Sigmoid colon (tissue), 6 donors: ENCODE measurements at regions not wholly inside any gene's neighbourhood (a gene's known extent, or its start where the extent isn't known, plus 50 kb on each side); places are given as distances from the start of the nearest gene placed in this dataset.
A peak's percentile ranks its signal among the peaks of the same experiment; 100 is the strongest.
"Not testable (repeated sequence)": the region's sequence is repeated elsewhere in the genome, so short reads cannot be mapped to it uniquely, and the experiment has no call there.

Experiments used
- DNase-seq: peaks from one replicate; pipeline ENCODE4 v3.0.0-alpha.2; 2019
- H3K27ac ChIP-seq, 4 donors: fragments of 200-600 bp; sonication (generic); one replicate each; pipeline ENCODE4 v1.5.1; 2016 to 2019; ENCODE audit warnings: mild to moderate bottlenecking in 1 of 4
- H3K27me3 ChIP-seq, 3 donors: fragments of 200-600 bp; sonication (generic); one replicate each; pipeline ENCODE4 v1.5.1; 2019; ENCODE audit warnings: mild to moderate bottlenecking in 1 of 3
- H3K36me3 ChIP-seq, 4 donors: fragments of 200-600 bp; sonication (generic); one replicate each; pipeline ENCODE4 v1.5.1; 2016 to 2019
- H3K4me1 ChIP-seq, 4 donors: fragments of 200-600 bp; sonication (generic); one replicate each; pipeline ENCODE4 v1.5.1; 2017 to 2019
- H3K4me3 ChIP-seq, 4 donors: fragments of 200-600 bp; sonication (generic); one replicate each; pipeline ENCODE4 v1.5.1; 2017 to 2019; ENCODE audit warnings: mild to moderate bottlenecking in 2 of 4, moderate library complexity in 1 of 4
- H3K9me3 ChIP-seq, 4 donors: fragments of 200-600 bp in 3 of 4; sonication (generic) in 3 of 4; one replicate each; pipeline versions ENCODE4 v1.5.1 to v1.6.1; 2013 to 2019
- CTCF ChIP-seq, 4 experiments: fragments of 450-650 bp in 3 of 4; fragments of 200-600 bp in 1 of 4; IDR thresholded peaks; one replicate each; pipeline ENCODE4 v1.5.1; 2016 to 2019; ENCODE audit warnings: antibody characterized with exemption in 4 of 4, mild to moderate bottlenecking in 3 of 4, moderate library complexity in 2 of 4
- EP300 ChIP-seq, 4 donors: sonication (generic); formaldehyde crosslinking; IDR thresholded peaks; one replicate each; pipeline ENCODE4 v1.6.1; 2017; ENCODE audit warnings: antibody characterized with exemption in 4 of 4
- POLR2A ChIP-seq, 2 donors: fragments of 450-650 bp; IDR thresholded peaks; one replicate each; pipeline ENCODE4 v1.6.1; 2016; ENCODE audit warnings: antibody characterized with exemption in 2 of 2, mild to moderate bottlenecking in 2 of 2, moderate library complexity in 2 of 2
- POLR2AphosphoS5 ChIP-seq, 4 donors: sonication (generic); formaldehyde crosslinking; IDR thresholded peaks; one replicate each; pipeline ENCODE4 v1.6.1; 2017; ENCODE audit warnings: antibody characterized with exemption in 4 of 4
- WGBS, 2 donors: extraction: QIAGEN DNeasy Blood & Tissue Kit; methylation state at CpG; one replicate each; pipeline ENCODE4 v1.1.7; 2013; 5-methylcytosine and 5-hydroxymethylcytosine counted together
- intact Hi-C: fragments of 100-400 bp; cut with DNase I; formaldehyde crosslinking; loops from one replicate; pipeline ENCODE4 v1.15.1; 2023
- donor health status: healthy with polysubstance abuse.
- donor health status: healthy.

GRCh38 chr10:29731760-29732159 lies 97.0 kb upstream of the SVIL start:
- peak overlapping the region; percentile 94 to 100 (median 98) for H3K27ac ChIP-seq
- TF ChIP-seq POLR2AphosphoS5 (IDR thresholded peaks at IDR 0.05) (peak; percentile 33 to 64 (median 44)), POLR2A (IDR thresholded peaks at IDR 0.05) (peak in 1 of 2 donors; percentile 42), EP300 (IDR thresholded peaks at IDR 0.05) (no peak)
- intact Hi-C loops = loop anchor here (2.0 to 10.0 kb wide), 3 partner anchors 99 to 273 kb away; partner anchors contain the start of gene SVIL
- no peaks in the 10 kb centered on the region for H3K27me3 ChIP-seq
- peaks cover 0 to 48% (median 44%) of the 10 kb centered on the region in 4 donors for H3K4me1 ChIP-seq
- peak overlapping the region; percentile 7 to 97 (median 80) for H3K4me3 ChIP-seq
- peaks cover 0 to 25% (median 7%) of the 10 kb centered on the region in 4 donors for H3K36me3 ChIP-seq
- no peaks in the 10 kb centered on the region for H3K9me3 ChIP-seq
- peak; percentile 78 for DNase-seq
- 35 to 74% methylated on average over 12 of the region's 12 CpGs for WGBS, 2 donors

GRCh38 chr10:29730969-29731368 lies 96.2 kb upstream of the SVIL start:
- TF ChIP-seq CTCF (IDR thresholded peaks at IDR 0.05) (no peak), POLR2AphosphoS5 (IDR thresholded peaks at IDR 0.05) (peak; percentile 68 to 86 (median 79)), EP300 (IDR thresholded peaks at IDR 0.05) (peak; percentile 50 to 94 (median 91))
- DNase-seq = peak; percentile 82
- H3K27ac ChIP-seq = peak overlapping the region; percentile 94 to 100 (median 98)

GRCh38 chr10:29730458-29730857 lies 95.7 kb upstream of the SVIL start:
- Histone ChIP-seq H3K4me3 (peak overlapping the region in 2 of 4 donors; percentile 84 to 97), H3K36me3 (peaks cover 0 to 38% (median 7%) of the 10 kb centered on the region in 4 donors), H3K9me3 (no peaks in the 10 kb centered on the region), H3K27ac (peak overlapping the region; percentile 94 to 100 (median 98)), H3K27me3 (no peaks in the 10 kb centered on the region), H3K4me1 (peaks cover 0 to 61% (median 57%) of the 10 kb centered on the region in 4 donors)
- TF ChIP-seq EP300 (IDR thresholded peaks at IDR 0.05) (no peak), POLR2AphosphoS5 (IDR thresholded peaks at IDR 0.05) (no peak), POLR2A (IDR thresholded peaks at IDR 0.05) (no peak), CTCF (IDR thresholded peaks at IDR 0.05) (no peak)
- intact Hi-C loops = loop anchor here (2.0 to 10.0 kb wide), 3 partner anchors 98 to 274 kb away; partner anchors contain the start of gene SVIL
- 48 to 62% methylated on average over 5 of the region's 5 CpGs for WGBS, 2 donors
- no peak for DNase-seq

More at GRCh38 chr10:29730969-29731368, 96.2 kb upstream of the SVIL start:
- 48 to 80% methylated on average over 6 of the region's 6 CpGs for WGBS, 2 donors
- Histone ChIP-seq H3K27me3 (no peaks in the 10 kb centered on the region), H3K4me1 (peaks cover 0 to 56% (median 52%) of the 10 kb centered on the region in 4 donors), H3K4me3 (peak overlapping the region in 3 of 4 donors; percentile 7 to 97 (median 84)), H3K9me3 (no peaks in the 10 kb centered on the region), H3K36me3 (peaks cover 0 to 33% (median 7%) of the 10 kb centered on the region in 4 donors)
- intact Hi-C loops = loop anchor here (2.0 to 10.0 kb wide), 3 partner anchors 99 to 274 kb away; partner anchors contain the start of gene SVIL

- Histone ChIP-seq H3K4me3 (peak overlapping the region in 3 of 4 donors; percentile 1 to 34 (median 26)), H3K27ac (peak overlapping the region; percentile 94 to 100 (median 98)), H3K27me3 (no peaks in the 10 kb centered on the region), H3K4me1 (peaks cover 0 to 73% (median 71%) of the 10 kb centered on the region in 4 donors), H3K9me3 (no peaks in the 10 kb centered on the region), H3K36me3 (peaks cover 0 to 47% (median 4%) of the 10 kb centered on the region in 4 donors)
- no peak for DNase-seq
- WGBS, 2 donors = 54 to 66% methylated on average over 6 of the region's 6 CpGs
- peak in 1 of 4 donors; percentile 33 for TF ChIP-seq POLR2AphosphoS5 (IDR thresholded peaks at IDR 0.05)
- no peak for TF ChIP-seq EP300 (IDR thresholded peaks at IDR 0.05)
- intact Hi-C loops = no loop called here
Observed at GRCh38 chr10:29728541-29729049, 93.8 kb upstream of the SVIL start.

- WGBS, 2 donors = 85 to 92% methylated on average over 1 of the region's 1 CpG
- intact Hi-C loops, DNase-seq, H3K27me3 ChIP-seq, H3K9me3 ChIP-seq: not testable (repeated sequence)
- H3K4me3 ChIP-seq = peak overlapping the region in 1 of 4 donors; percentile 34
- H3K27ac ChIP-seq = peak overlapping the region; percentile 94 to 100 (median 98)
- peak in 2 of 4 donors; percentile 8 to 11 for TF ChIP-seq POLR2AphosphoS5 (IDR thresholded peaks at IDR 0.05)
- peaks cover 0 to 98% (median 89%) of the 10 kb centered on the region in 4 donors for H3K4me1 ChIP-seq
- peaks cover 0 to 47% (median 4%) of the 10 kb centered on the region in 4 donors for H3K36me3 ChIP-seq
Observed at GRCh38 chr10:29725927-29726326, 91.2 kb upstream of the SVIL start.

GRCh38 chr10:29725133-29725720 lies 90.5 kb upstream of the SVIL start:
- DNase-seq = peak; percentile 59
- Histone ChIP-seq H3K27ac (peak overlapping the region; percentile 94 to 100 (median 98)), H3K4me3 (peak overlapping the region in 2 of 4 donors; percentile 12 to 34), H3K4me1 (peaks cover 0 to 92% (median 82%) of the 10 kb centered on the region in 4 donors), H3K36me3 (peaks cover 0 to 41% (median 4%) of the 10 kb centered on the region in 4 donors), H3K9me3 (no peaks in the 10 kb centered on the region), H3K27me3 (no peaks in the 10 kb centered on the region)
- WGBS, 2 donors = 28 to 48% methylated on average over 6 of the region's 6 CpGs
- TF ChIP-seq CTCF (IDR thresholded peaks at IDR 0.05) (no peak), POLR2AphosphoS5 (IDR thresholded peaks at IDR 0.05) (peak in 2 of 4 donors; percentile 29)
- intact Hi-C loops = no loop called here
